ENCODE measurements at regions not wholly inside any gene's neighbourhood (a gene's known extent, or its start where the extent isn't known, plus 50 kb on each side); places are given as distances from the start of the nearest gene placed in this dataset.

DNA sequence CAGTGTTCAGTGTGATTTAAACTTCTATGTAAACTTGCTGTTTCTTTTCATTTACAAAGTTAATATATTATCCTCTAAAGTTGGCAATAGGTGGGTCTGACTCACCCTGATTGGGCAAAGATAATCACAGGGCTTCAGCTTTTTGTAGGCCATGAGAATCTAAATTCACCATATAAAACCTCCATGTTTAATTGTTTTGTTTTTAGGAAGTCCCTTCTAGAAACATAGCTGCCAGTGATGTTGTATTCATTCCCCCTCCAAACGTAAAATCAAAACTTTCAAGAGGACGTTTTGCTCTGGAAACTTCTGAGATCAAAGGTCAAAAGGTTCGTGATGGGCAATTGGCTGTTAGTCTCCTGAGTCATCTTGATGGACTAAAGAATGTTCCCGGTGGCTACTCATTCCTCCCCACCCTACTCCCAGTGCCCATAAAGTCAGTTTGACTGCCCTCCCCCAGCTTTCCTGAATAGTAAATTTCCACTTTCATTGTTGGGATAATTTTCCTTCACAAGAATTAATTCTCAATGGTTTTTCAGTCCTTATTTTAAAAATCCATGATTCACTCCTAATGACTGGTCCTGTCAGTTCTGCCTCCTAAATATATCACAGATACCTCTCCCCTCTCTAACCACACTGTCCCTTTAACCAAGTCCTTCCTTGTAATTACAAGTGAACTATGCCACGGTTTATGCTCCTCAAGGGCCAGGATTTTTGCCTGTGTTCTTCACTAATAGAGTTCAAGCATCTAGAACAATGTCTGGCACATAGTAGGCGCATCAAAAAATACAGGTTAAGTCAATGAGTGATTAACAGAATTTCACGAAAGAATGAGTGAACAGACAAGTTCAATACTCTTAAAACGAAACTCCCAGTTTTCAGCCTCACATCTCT, 164.4 kb upstream of the VRK2 start:
- peak; percentile 75 for ATAC-seq
- TF ChIP-seq ZNF70 (CRISPR knock-in tag; IDR thresholded peaks at IDR 0.05), result no peak
- TF ChIP-seq, protein P1, sequence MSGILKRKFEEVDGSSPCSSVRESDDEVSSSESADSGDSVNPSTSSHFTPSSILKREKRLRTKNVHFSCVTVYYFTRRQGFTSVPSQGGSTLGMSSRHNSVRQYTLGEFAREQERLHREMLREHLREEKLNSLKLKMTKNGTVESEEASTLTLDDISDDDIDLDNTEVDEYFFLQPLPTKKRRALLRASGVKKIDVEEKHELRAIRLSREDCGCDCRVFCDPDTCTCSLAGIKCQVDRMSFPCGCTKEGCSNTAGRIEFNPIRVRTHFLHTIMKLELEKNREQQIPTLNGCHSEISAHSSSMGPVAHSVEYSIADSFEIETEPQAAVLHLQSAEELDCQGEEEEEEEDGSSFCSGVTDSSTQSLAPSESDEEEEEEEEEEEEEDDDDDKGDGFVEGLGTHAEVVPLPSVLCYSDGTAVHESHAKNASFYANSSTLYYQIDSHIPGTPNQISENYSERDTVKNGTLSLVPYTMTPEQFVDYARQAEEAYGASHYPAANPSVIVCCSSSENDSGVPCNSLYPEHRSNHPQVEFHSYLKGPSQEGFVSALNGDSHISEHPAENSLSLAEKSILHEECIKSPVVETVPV (CRISPR knock-in tag; IDR thresholded peaks at IDR 0.05), result no peak
- no peak for TF ChIP-seq ZFP30 (CRISPR knock-in tag; IDR thresholded peaks at IDR 0.05)
- no peak for TF ChIP-seq TCF4 (CRISPR knock-in tag; IDR thresholded peaks at IDR 0.05; ENCODE audit: borderline replicate concordance)
- no peak for TF ChIP-seq ZFP3 (CRISPR knock-in tag; IDR thresholded peaks at IDR 0.05)

DNA sequence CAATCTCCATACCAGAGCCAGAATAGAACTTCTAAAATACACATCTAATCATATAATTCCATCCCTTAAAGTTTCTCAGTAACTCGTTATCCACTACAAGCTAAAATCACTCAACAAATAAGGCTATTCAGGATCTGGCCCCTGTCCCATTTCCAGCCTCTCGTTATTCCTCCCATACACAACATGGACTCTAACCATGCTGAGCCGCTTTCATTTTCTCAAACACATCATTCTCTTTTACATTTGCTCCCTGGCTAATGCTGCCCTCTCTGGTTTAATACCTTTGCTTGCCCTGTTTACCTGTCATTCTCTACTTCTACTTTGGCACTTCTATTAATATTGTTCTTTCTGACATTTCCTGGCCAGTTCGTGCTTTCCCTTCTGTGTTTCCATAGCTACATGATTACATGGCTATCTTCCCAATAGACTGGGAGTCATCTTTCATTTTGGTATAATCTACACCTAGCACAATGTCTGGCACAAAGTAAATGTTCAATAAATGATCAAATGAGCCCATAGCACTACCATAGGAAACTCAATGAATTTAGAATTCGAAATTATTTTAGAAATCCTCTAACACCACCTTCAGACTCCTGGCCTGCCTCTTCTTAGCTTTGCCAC, 163.6 kb upstream of the VRK2 start:
- no peak for ATAC-seq
- TF ChIP-seq ZFP3 (CRISPR knock-in tag; IDR thresholded peaks at IDR 0.05) (no peak), ESRRG (CRISPR knock-in tag; IDR thresholded peaks at IDR 0.05) (no peak), TOX (CRISPR knock-in tag; IDR thresholded peaks at IDR 0.05; ENCODE audit: borderline replicate concordance) (no peak), ZNF70 (CRISPR knock-in tag; IDR thresholded peaks at IDR 0.05) (no peak), ZC3H10 (CRISPR knock-in tag; IDR thresholded peaks at IDR 0.05) (no peak), TCF4 (CRISPR knock-in tag; IDR thresholded peaks at IDR 0.05; ENCODE audit: borderline replicate concordance) (no peak), SNAI2 (CRISPR knock-in tag; IDR thresholded peaks at IDR 0.05) (no peak), ZNF565 (CRISPR knock-in tag; conservative IDR thresholded peaks at IDR 0.05; ENCODE audit: low read depth) (no peak), GLIS3 (CRISPR knock-in tag; IDR thresholded peaks at IDR 0.05) (no peak), ARNTL (CRISPR knock-in tag; IDR thresholded peaks at IDR 0.05; ENCODE audit: borderline replicate concordance, low read depth) (no peak), PPARA (CRISPR knock-in tag; IDR thresholded peaks at IDR 0.05; ENCODE audit: borderline replicate concordance) (no peak), RARB (CRISPR knock-in tag; IDR thresholded peaks at IDR 0.05) (no peak), ZFP30 (CRISPR knock-in tag; IDR thresholded peaks at IDR 0.05) (no peak), CSDC2 (CRISPR knock-in tag; IDR thresholded peaks at IDR 0.05) (no peak)
- TF ChIP-seq, protein P2, sequence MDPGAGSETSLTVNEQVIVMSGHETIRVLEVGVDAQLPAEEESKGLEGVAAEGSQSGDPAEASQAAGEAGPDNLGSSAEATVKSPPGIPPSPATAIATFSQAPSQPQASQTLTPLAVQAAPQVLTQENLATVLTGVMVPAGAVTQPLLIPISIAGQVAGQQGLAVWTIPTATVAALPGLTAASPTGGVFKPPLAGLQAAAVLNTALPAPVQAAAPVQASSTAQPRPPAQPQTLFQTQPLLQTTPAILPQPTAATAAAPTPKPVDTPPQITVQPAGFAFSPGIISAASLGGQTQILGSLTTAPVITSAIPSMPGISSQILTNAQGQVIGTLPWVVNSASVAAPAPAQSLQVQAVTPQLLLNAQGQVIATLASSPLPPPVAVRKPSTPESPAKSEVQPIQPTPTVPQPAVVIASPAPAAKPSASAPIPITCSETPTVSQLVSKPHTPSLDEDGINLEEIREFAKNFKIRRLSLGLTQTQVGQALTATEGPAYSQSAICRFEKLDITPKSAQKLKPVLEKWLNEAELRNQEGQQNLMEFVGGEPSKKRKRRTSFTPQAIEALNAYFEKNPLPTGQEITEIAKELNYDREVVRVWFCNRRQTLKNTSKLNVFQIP (CRISPR knock-in tag; IDR thresholded peaks at IDR 0.05; ENCODE audit: borderline replicate concordance, low read depth), result no peak
- TF ChIP-seq, protein P3, sequence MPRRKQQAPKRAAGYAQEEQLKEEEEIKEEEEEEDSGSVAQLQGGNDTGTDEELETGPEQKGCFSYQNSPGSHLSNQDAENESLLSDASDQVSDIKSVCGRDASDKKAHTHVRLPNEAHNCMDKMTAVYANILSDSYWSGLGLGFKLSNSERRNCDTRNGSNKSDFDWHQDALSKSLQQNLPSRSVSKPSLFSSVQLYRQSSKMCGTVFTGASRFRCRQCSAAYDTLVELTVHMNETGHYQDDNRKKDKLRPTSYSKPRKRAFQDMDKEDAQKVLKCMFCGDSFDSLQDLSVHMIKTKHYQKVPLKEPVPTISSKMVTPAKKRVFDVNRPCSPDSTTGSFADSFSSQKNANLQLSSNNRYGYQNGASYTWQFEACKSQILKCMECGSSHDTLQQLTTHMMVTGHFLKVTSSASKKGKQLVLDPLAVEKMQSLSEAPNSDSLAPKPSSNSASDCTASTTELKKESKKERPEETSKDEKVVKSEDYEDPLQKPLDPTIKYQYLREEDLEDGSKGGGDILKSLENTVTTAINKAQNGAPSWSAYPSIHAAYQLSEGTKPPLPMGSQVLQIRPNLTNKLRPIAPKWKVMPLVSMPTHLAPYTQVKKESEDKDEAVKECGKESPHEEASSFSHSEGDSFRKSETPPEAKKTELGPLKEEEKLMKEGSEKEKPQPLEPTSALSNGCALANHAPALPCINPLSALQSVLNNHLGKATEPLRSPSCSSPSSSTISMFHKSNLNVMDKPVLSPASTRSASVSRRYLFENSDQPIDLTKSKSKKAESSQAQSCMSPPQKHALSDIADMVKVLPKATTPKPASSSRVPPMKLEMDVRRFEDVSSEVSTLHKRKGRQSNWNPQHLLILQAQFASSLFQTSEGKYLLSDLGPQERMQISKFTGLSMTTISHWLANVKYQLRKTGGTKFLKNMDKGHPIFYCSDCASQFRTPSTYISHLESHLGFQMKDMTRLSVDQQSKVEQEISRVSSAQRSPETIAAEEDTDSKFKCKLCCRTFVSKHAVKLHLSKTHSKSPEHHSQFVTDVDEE (CRISPR knock-in tag; IDR thresholded peaks at IDR 0.05), result no peak
- TF ChIP-seq, protein P4, sequence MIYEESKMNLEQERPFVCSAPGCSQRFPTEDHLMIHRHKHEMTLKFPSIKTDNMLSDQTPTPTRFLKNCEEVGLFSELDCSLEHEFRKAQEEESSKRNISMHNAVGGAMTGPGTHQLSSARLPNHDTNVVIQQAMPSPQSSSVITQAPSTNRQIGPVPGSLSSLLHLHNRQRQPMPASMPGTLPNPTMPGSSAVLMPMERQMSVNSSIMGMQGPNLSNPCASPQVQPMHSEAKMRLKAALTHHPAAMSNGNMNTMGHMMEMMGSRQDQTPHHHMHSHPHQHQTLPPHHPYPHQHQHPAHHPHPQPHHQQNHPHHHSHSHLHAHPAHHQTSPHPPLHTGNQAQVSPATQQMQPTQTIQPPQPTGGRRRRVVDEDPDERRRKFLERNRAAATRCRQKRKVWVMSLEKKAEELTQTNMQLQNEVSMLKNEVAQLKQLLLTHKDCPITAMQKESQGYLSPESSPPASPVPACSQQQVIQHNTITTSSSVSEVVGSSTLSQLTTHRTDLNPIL (CRISPR knock-in tag; IDR thresholded peaks at IDR 0.05; ENCODE audit: low read depth), result no peak
- TF ChIP-seq, protein P5, sequence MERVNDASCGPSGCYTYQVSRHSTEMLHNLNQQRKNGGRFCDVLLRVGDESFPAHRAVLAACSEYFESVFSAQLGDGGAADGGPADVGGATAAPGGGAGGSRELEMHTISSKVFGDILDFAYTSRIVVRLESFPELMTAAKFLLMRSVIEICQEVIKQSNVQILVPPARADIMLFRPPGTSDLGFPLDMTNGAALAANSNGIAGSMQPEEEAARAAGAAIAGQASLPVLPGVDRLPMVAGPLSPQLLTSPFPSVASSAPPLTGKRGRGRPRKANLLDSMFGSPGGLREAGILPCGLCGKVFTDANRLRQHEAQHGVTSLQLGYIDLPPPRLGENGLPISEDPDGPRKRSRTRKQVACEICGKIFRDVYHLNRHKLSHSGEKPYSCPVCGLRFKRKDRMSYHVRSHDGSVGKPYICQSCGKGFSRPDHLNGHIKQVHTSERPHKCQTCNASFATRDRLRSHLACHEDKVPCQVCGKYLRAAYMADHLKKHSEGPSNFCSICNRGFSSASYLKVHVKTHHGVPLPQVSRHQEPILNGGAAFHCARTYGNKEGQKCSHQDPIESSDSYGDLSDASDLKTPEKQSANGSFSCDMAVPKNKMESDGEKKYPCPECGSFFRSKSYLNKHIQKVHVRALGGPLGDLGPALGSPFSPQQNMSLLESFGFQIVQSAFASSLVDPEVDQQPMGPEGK (CRISPR knock-in tag; IDR thresholded peaks at IDR 0.05; ENCODE audit: borderline replicate concordance), result no peak

DNA sequence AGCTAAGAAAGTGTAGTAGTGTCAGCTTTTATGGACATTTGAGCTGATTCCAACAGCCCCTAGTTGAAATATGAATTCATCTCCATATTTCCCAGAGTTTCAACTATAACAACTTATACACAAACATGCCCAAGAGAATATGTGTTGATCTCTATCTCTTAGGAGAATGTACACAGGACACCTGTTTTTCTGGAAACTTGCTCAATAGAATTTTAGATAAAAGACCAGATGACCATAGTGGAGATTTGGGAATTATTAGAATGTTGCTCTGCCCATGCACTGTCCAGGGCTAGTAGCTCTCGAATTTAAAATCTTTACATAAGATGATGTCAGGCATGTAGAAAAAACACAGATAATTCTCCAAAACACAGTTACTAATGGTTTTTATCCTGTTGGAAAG, 162.3 kb upstream of the VRK2 start:
- ATAC-seq, result no peak
- TF ChIP-seq ZC3H10 (CRISPR knock-in tag; IDR thresholded peaks at IDR 0.05) (no peak), PPARA (CRISPR knock-in tag; IDR thresholded peaks at IDR 0.05; ENCODE audit: borderline replicate concordance) (no peak), TOX (CRISPR knock-in tag; IDR thresholded peaks at IDR 0.05; ENCODE audit: borderline replicate concordance) (no peak), ISL1 (CRISPR knock-in tag; IDR thresholded peaks at IDR 0.05) (no peak), OSR1 (CRISPR knock-in tag; IDR thresholded peaks at IDR 0.05) (no peak), ZFP3 (CRISPR knock-in tag; IDR thresholded peaks at IDR 0.05) (no peak), SNAI2 (CRISPR knock-in tag; IDR thresholded peaks at IDR 0.05) (no peak)

Measured in SK-N-SH treated with all-trans-retinoic acid at 6 μM for 48 hours (cell line).